Breast epithelium (tissue), 4 donors: ENCODE measurements at regions not wholly inside any gene's neighbourhood (a gene's known extent, or its start where the extent isn't known, plus 50 kb on each side); places are given as distances from the start of the nearest gene placed in this dataset.

Experiments used
- DNase-seq, 2 donors: peaks; one replicate each; pipeline ENCODE4 v3.0.0-alpha.2; 2019; ENCODE audit warnings: low spot score in 2 of 2
- H3K27ac ChIP-seq, 2 donors: fragments of 200-600 bp; sonication (generic) in 1 of 2; one replicate each; pipeline ENCODE4 v1.5.1; 2016 to 2019; ENCODE audit warnings: mild to moderate bottlenecking in 1 of 2
- H3K27me3 ChIP-seq, 2 donors: fragments of 200-600 bp; sonication (generic) in 1 of 2; one replicate each; pipeline versions ENCODE4 v1.5.1 to v1.6.0; 2017 to 2019; ENCODE audit warnings: control low read depth in 1 of 2, mild to moderate bottlenecking in 1 of 2
- H3K36me3 ChIP-seq: fragments of 200-600 bp; one replicate; pipeline ENCODE4 v1.5.1; 2019
- H3K4me1 ChIP-seq, 2 donors: fragments of 200-600 bp; sonication (generic); one replicate each; pipeline ENCODE4 v1.5.1; 2016 to 2019; ENCODE audit warnings: control low read depth in 1 of 2
- H3K4me3 ChIP-seq, 3 donors: fragments of 200-600 bp; sonication (generic); 1 replicate in 2 of 3; 2 replicates in 1 of 3; pipeline ENCODE4 v1.5.1; 2016 to 2019; ENCODE audit warnings: mild to moderate bottlenecking in 3 of 3, moderate library complexity in 2 of 3
- H3K9me3 ChIP-seq, 2 donors: fragments of 200-600 bp; sonication (generic) in 1 of 2; one replicate each; pipeline ENCODE4 v1.5.1; 2016 to 2019; ENCODE audit warnings: control low read depth in 1 of 2
- POLR2A ChIP-seq: fragments of 450-650 bp; IDR thresholded peaks from one replicate; pipeline ENCODE4 v1.6.1; 2016; ENCODE audit warnings: antibody characterized with exemption, mild to moderate bottlenecking, moderate library complexity
- POLR2AphosphoS5 ChIP-seq, 3 donors: sonication (generic); formaldehyde crosslinking; IDR thresholded peaks; one replicate each; pipeline ENCODE4 v1.6.1; 2017; ENCODE audit warnings: antibody characterized with exemption in 3 of 3
- intact Hi-C: fragments of 100-400 bp; cut with DNase I; formaldehyde crosslinking; loops from one replicate; pipeline ENCODE4 v1.15.1; 2023; ENCODE audit warnings: low total_unique reads
- TF ChIP-seq, protein P1 (sequence below), 3 donors: fragments of 450-650 bp; IDR thresholded peaks; one replicate each; pipeline ENCODE4 v1.5.1; 2016 to 2017; ENCODE audit warnings: antibody characterized with exemption in 3 of 3, mild to moderate bottlenecking in 3 of 3, moderate library complexity in 3 of 3

- intact Hi-C loops, result no loop called here
- H3K27me3 ChIP-seq, result no peaks in the 10 kb centered on the region
- no peak for TF ChIP-seq POLR2A
- TF ChIP-seq, protein P1, sequence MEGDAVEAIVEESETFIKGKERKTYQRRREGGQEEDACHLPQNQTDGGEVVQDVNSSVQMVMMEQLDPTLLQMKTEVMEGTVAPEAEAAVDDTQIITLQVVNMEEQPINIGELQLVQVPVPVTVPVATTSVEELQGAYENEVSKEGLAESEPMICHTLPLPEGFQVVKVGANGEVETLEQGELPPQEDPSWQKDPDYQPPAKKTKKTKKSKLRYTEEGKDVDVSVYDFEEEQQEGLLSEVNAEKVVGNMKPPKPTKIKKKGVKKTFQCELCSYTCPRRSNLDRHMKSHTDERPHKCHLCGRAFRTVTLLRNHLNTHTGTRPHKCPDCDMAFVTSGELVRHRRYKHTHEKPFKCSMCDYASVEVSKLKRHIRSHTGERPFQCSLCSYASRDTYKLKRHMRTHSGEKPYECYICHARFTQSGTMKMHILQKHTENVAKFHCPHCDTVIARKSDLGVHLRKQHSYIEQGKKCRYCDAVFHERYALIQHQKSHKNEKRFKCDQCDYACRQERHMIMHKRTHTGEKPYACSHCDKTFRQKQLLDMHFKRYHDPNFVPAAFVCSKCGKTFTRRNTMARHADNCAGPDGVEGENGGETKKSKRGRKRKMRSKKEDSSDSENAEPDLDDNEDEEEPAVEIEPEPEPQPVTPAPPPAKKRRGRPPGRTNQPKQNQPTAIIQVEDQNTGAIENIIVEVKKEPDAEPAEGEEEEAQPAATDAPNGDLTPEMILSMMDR (IDR thresholded peaks at IDR 0.05), result no peak
- no peak for TF ChIP-seq POLR2AphosphoS5 (IDR thresholded peaks at IDR 0.05)
Observed at GRCh38 chr3:95350049-95350448, 1287.2 kb downstream of the NSUN3 start.

GRCh38 chr3:95351158-95351557, 1288.3 kb downstream of the NSUN3 start:
- H3K4me3 ChIP-seq, result no peak overlapping the region
- peaks cover 3% of the 10 kb centered on the region for H3K36me3 ChIP-seq
- intact Hi-C loops, result no loop called here
- H3K9me3 ChIP-seq, result no peaks in the 10 kb centered on the region
- H3K4me1 ChIP-seq, result no peaks in the 10 kb centered on the region
- H3K27ac ChIP-seq, result no peak overlapping the region
- H3K27me3 ChIP-seq, result no peaks in the 10 kb centered on the region
- TF ChIP-seq, protein P1 (IDR thresholded peaks at IDR 0.05), result no peak
- no peak for TF ChIP-seq POLR2AphosphoS5 (IDR thresholded peaks at IDR 0.05)
- TF ChIP-seq POLR2A, result no peak
- no peak for DNase-seq

More at GRCh38 chr3:95350049-95350448, 1287.2 kb downstream of the NSUN3 start:
- no peaks in the 10 kb centered on the region for H3K9me3 ChIP-seq
- no peak overlapping the region for H3K27ac ChIP-seq
- no peaks in the 10 kb centered on the region for H3K4me1 ChIP-seq
- peaks cover 3% of the 10 kb centered on the region for H3K36me3 ChIP-seq
- no peak overlapping the region for H3K4me3 ChIP-seq
- no peak for DNase-seq

DNA sequence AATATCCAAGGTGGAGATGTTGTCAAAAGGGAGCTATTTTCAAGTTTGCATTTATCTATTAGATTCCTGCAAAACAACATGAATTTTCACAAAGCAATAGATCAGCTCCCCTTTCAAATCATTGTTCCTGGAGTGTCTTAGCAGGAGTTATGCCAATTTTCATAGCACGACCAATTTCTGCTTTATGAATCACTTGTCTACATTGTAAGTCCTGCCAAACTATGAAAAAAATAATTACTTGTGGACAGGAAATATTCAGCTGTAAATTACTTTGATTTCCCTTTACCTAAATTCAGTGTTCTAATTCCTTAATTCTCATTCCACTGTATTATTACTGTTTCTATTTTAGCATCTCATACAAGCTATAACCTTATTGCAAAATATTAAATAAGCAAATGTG, 1289.6 kb downstream of the NSUN3 start:
- no peaks in the 10 kb centered on the region for H3K36me3 ChIP-seq
- no peak overlapping the region for H3K27ac ChIP-seq
- intact Hi-C loops, result no loop called here
- DNase-seq, result no peak
- no peaks in the 10 kb centered on the region for H3K9me3 ChIP-seq
- TF ChIP-seq POLR2A (no peak), POLR2AphosphoS5 (IDR thresholded peaks at IDR 0.05) (no peak)
- TF ChIP-seq, protein P1 (IDR thresholded peaks at IDR 0.05), result no peak
- H3K4me3 ChIP-seq, result no peak overlapping the region
- H3K27me3 ChIP-seq, result no peaks in the 10 kb centered on the region
- H3K4me1 ChIP-seq, result no peaks in the 10 kb centered on the region

DNA sequence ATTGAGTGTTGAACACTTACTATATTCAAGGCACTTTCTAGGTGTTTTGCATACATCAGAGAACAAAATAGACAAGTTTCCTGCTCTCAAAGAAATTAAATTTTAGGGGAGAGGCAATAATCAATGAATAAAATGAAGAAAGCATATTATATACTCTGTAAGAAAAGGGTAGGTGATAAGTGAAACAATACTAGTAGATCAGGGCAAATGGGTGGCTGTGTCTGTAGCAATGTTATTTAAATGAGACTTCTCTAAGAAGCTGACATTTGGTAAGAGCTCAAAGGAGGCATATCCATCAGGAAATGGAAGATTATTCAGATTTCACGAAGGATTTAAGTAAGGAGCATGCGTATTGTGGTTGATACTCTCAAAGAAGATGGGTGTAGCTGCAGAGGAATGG, 1291.6 kb downstream of the NSUN3 start:
- Histone ChIP-seq H3K4me3 (no peak overlapping the region), H3K36me3 (no peaks in the 10 kb centered on the region), H3K9me3 (no peaks in the 10 kb centered on the region), H3K27ac (no peak overlapping the region), H3K4me1 (no peaks in the 10 kb centered on the region), H3K27me3 (no peaks in the 10 kb centered on the region)
- TF ChIP-seq POLR2A (no peak), POLR2AphosphoS5 (IDR thresholded peaks at IDR 0.05) (no peak)
- TF ChIP-seq, protein P1 (IDR thresholded peaks at IDR 0.05), result no peak
- no peak for DNase-seq
- intact Hi-C loops, result no loop called here

- intact Hi-C loops, result no loop called here
- TF ChIP-seq POLR2AphosphoS5 (IDR thresholded peaks at IDR 0.05) (no peak), POLR2A (no peak)
- TF ChIP-seq, protein P1 (IDR thresholded peaks at IDR 0.05), result no peak
Observed at GRCh38 chr3:95356764-95357501, 1294.1 kb downstream of the NSUN3 start.

More at GRCh38 chr3:95356764-95357501, 1294.1 kb downstream of the NSUN3 start:
- Histone ChIP-seq H3K9me3 (no peaks in the 10 kb centered on the region), H3K36me3 (no peaks in the 10 kb centered on the region), H3K27ac (no peak overlapping the region), H3K4me3 (no peak overlapping the region), H3K4me1 (no peaks in the 10 kb centered on the region), H3K27me3 (no peaks in the 10 kb centered on the region)
- no peak for DNase-seq
